Eye (tissue), 1 donor: ENCODE measurements at regions not wholly inside any gene's neighbourhood (a gene's known extent, or its start where the extent isn't known, plus 50 kb on each side); places are given as distances from the start of the nearest gene placed in this dataset.
A peak's percentile ranks its signal among the peaks of the same experiment; 100 is the strongest.

Experiments used
- DNase-seq: peaks from one replicate; pipeline ENCODE4 v3.0.0-alpha.2; 2015

GRCh38 chr20:40265825-40266533 lies 423.1 kb downstream of the MAFB start:
- DNase-seq: peak; percentile 66

- no peak for DNase-seq
These were observed 426.8 kb downstream of the MAFB start for GRCh38 chr20:40262219-40262618.

GRCh38 chr20:40258931-40259330 lies 430.1 kb downstream of the MAFB start:
- no peak for DNase-seq

- no peak for DNase-seq
These were observed 431.3 kb downstream of the MAFB start for GRCh38 chr20:40257763-40258162.

GRCh38 chr20:40255365-40255764 lies 433.7 kb downstream of the MAFB start:
- no peak for DNase-seq

GRCh38 chr20:40254023-40254772 lies 434.8 kb downstream of the MAFB start:
- DNase-seq: no peak

- DNase-seq: no peak
These were observed 437.6 kb downstream of the MAFB start for GRCh38 chr20:40251284-40251932.

- DNase-seq: no peak
These were observed 439.2 kb downstream of the MAFB start for GRCh38 chr20:40249805-40250204.

- DNase-seq: no peak
These were observed 443.2 kb downstream of the MAFB start for GRCh38 chr20:40245829-40246228.

- DNase-seq: no peak
These were observed 444.8 kb downstream of the MAFB start for GRCh38 chr20:40244286-40244685.

GRCh38 chr20:40241596-40242343 lies 447.3 kb downstream of the MAFB start:
- no peak for DNase-seq

GRCh38 chr20:40238511-40238910 lies 450.5 kb downstream of the MAFB start:
- DNase-seq: no peak

- DNase-seq: no peak
These were observed 454.4 kb downstream of the MAFB start for GRCh38 chr20:40234593-40234992.

GRCh38 chr20:40233406-40233805 lies 455.6 kb downstream of the MAFB start:
- DNase-seq: no peak

GRCh38 chr20:40232756-40233155 lies 456.3 kb downstream of the MAFB start:
- no peak for DNase-seq

GRCh38 chr20:40232273-40232672 lies 456.8 kb downstream of the MAFB start:
- DNase-seq: no peak

- DNase-seq: no peak
These were observed 458.6 kb downstream of the MAFB start for GRCh38 chr20:40230486-40230885.

- no peak for DNase-seq
These were observed 463.4 kb downstream of the MAFB start for GRCh38 chr20:40225596-40225995.

GRCh38 chr20:40223810-40224209 lies 465.2 kb downstream of the MAFB start:
- no peak for DNase-seq

GRCh38 chr20:40218971-40219370 lies 470.1 kb downstream of the MAFB start:
- DNase-seq: no peak

- DNase-seq: peak; percentile 24
These were observed 470.6 kb downstream of the MAFB start for GRCh38 chr20:40218316-40218969.

- DNase-seq: no peak
These were observed 481.4 kb downstream of the MAFB start for GRCh38 chr20:40207655-40208054.

GRCh38 chr20:40205971-40206370 lies 483.1 kb downstream of the MAFB start:
- no peak for DNase-seq
